H1 (cell line): ENCODE measurements at regions not wholly inside any gene's neighbourhood (a gene's known extent, or its start where the extent isn't known, plus 50 kb on each side); places are given as distances from the start of the nearest gene placed in this dataset.

ENCODE experiments used
- CTCF ChIA-PET: fragments of 300-600 bp; sonication (Branson Sonifier 250); formaldehyde crosslinking; loops from one replicate; lab custom pipeline; 2021; ENCODE audit not compliant: partially characterized antibody; lab: Charles Lee
- POLR2A ChIA-PET: fragments of 300-600 bp; sonication (Branson Sonifier 250); formaldehyde crosslinking; loops from one replicate; lab custom pipeline; 2021; ENCODE audit warnings: inconsistent platforms; ENCODE audit not compliant: partially characterized antibody; lab: Charles Lee
- DNase-seq, 2 experiments: peaks; one replicate each; pipeline versions ENCODE4 v3.0.0 to v3.0.0-alpha.2; 2010 to 2022; ENCODE audit warnings: low spot score in 2 of 2, low read depth in 1 of 2, mixed read lengths in 1 of 2
- FAIRE-seq: peaks from 2 replicates; lab custom pipeline; 2011; peaks lifted over from hg19 to GRCh38; lab: Jason Lieb, UNC
- H2AFZ ChIP-seq: 2 replicates; pipeline ENCODE4 v1.8.1; 2012; ENCODE audit warnings: low read length, inconsistent platforms
- H2AK5ac ChIP-seq: 2 replicates; pipeline ENCODE4 v1.6.1; 2013; ENCODE audit warnings: low read depth, low read length
- H2BK120ac ChIP-seq: replicated peaks from 2 replicates; pipeline ENCODE3; 2013; ENCODE audit warnings: low read depth, low read length, inconsistent platforms
- H2BK12ac ChIP-seq: 2 replicates; pipeline ENCODE4 v1.6.1; 2013; ENCODE audit warnings: low read depth, low read length
- H2BK15ac ChIP-seq: 2 replicates; pipeline ENCODE4 v1.6.1; 2013; ENCODE audit warnings: low read length
- H2BK20ac ChIP-seq: 2 replicates; pipeline ENCODE4 v1.6.1; 2013; ENCODE audit warnings: low read length
- H2BK5ac ChIP-seq: 2 replicates; pipeline ENCODE4 v1.6.1; 2013; ENCODE audit warnings: low read depth, low read length
- H3K14ac ChIP-seq: 2 replicates; pipeline ENCODE4 v1.6.1; 2013; ENCODE audit warnings: inconsistent platforms; ENCODE audit not compliant: insufficient read length
- H3K18ac ChIP-seq: 2 replicates; pipeline ENCODE4 v1.6.1; 2013; ENCODE audit warnings: low read length; ENCODE audit errors: extremely low read depth
- H3K23ac ChIP-seq: 2 replicates; pipeline ENCODE4 v1.6.1; 2013; ENCODE audit warnings: inconsistent platforms; ENCODE audit not compliant: insufficient read length
- H3K23me2 ChIP-seq: 2 replicates; pipeline ENCODE4 v1.6.1; 2013; ENCODE audit warnings: low read depth, low read length
- H3K27ac ChIP-seq: 2 replicates; pipeline ENCODE4 v1.6.1; 2011; ENCODE audit warnings: low read depth, low read length, inconsistent platforms
- H3K27me3 ChIP-seq, 4 experiments: replicated peaks in 1 of 4; 1 replicate in 1 of 4; 2 replicates in 3 of 4; pipeline versions ENCODE4 v1.6.1 to v1.8.1; 2011 to 2013; ENCODE audit warnings: low read length in 3 of 4, mild to moderate bottlenecking in 3 of 4, inconsistent platforms in 2 of 4, mixed read lengths in 2 of 4, moderate library complexity in 1 of 4; ENCODE audit not compliant: control insufficient read depth in 3 of 4, insufficient read depth in 3 of 4; ENCODE audit errors: extremely low read depth in 1 of 4
- H3K36me3 ChIP-seq, 4 experiments: 2 replicates each; pipeline versions ENCODE4 v1.6.1 to v1.8.1; 2011 to 2013; ENCODE audit warnings: mild to moderate bottlenecking in 4 of 4, low read length in 3 of 4, moderate library complexity in 2 of 4, control low read depth in 1 of 4, inconsistent platforms in 1 of 4; ENCODE audit not compliant: insufficient read depth in 4 of 4, control insufficient read depth in 2 of 4
- H3K4ac ChIP-seq: replicated peaks from 2 replicates; pipeline ENCODE3; 2013; ENCODE audit warnings: low read length, low read depth, mixed read lengths, inconsistent platforms; ENCODE audit not compliant: insufficient read length
- H3K4me1 ChIP-seq, 4 experiments: replicated peaks in 1 of 4; 1 replicate in 1 of 4; 2 replicates in 3 of 4; pipeline versions ENCODE4 v1.6.1 to v1.8.1; 2011 to 2013; ENCODE audit warnings: low read length in 3 of 4, inconsistent platforms in 2 of 4, mixed read lengths in 1 of 4; ENCODE audit not compliant: insufficient read depth in 4 of 4, control insufficient read depth in 3 of 4
- H3K4me2 ChIP-seq, 2 experiments: 2 replicates each; pipeline versions ENCODE4 v1.6.1 to v1.8.1; 2011 to 2013; ENCODE audit warnings: low read depth in 2 of 2, low read length in 2 of 2, control low read depth in 1 of 2, inconsistent platforms in 1 of 2, mild to moderate bottlenecking in 1 of 2; ENCODE audit not compliant: insufficient read depth in 1 of 2
- H3K4me3 ChIP-seq, 4 experiments: fragments of 200-600, 300-600 bp in 1 of 4; sonication (generic), shearing (Covaris generic), sonication (Bioruptor Twin) in 1 of 4; 2 replicates each; pipeline versions ENCODE4 v1.5.1 to v1.8.1; 2011 to 2016; ENCODE audit warnings: low read length in 4 of 4, low read depth in 3 of 4, control low read depth in 2 of 4, inconsistent platforms in 2 of 4, mild to moderate bottlenecking in 2 of 4, mixed read lengths in 1 of 4, moderate library complexity in 1 of 4; ENCODE audit not compliant: insufficient read depth in 2 of 4; ENCODE audit errors: extremely low read depth in 1 of 4
- H3K56ac ChIP-seq: replicated peaks from 2 replicates; pipeline ENCODE3; 2013; ENCODE audit warnings: low read depth, mild to moderate bottlenecking, mixed read lengths, low read length, inconsistent platforms; ENCODE audit not compliant: insufficient read length
- H3K79me1 ChIP-seq: 2 replicates; pipeline ENCODE4 v1.6.1; 2013; ENCODE audit warnings: low read depth, low read length, control low read depth
- H3K79me2 ChIP-seq, 2 experiments: 2 replicates each; pipeline versions ENCODE4 v1.6.1 to v1.8.1; 2012 to 2013; ENCODE audit warnings: low read length in 2 of 2, mild to moderate bottlenecking in 2 of 2, inconsistent platforms in 1 of 2; ENCODE audit not compliant: insufficient read depth in 2 of 2, control insufficient read depth in 1 of 2
- H3K9ac ChIP-seq, 4 experiments: replicated peaks in 1 of 4; 1 replicate in 1 of 4; 2 replicates in 3 of 4; pipeline versions ENCODE4 v1.6.1 to v1.8.1; 2011 to 2013; ENCODE audit warnings: low read depth in 3 of 4, low read length in 3 of 4, control low read depth in 2 of 4, mild to moderate bottlenecking in 2 of 4, moderate library complexity in 2 of 4, inconsistent platforms in 1 of 4; ENCODE audit errors: extremely low read depth in 1 of 4
- H3K9me3 ChIP-seq, 2 experiments: 2 replicates each; pipeline versions ENCODE4 v1.6.1 to v1.8.1; 2012 to 2013; ENCODE audit warnings: mild to moderate bottlenecking in 2 of 2, moderate library complexity in 2 of 2, control low read depth in 1 of 2, inconsistent platforms in 1 of 2, low read depth in 1 of 2, low read length in 1 of 2, mixed read lengths in 1 of 2; ENCODE audit not compliant: insufficient read depth in 2 of 2
- H4K20me1 ChIP-seq, 2 experiments: replicated peaks in 1 of 2; 2 replicates each; pipeline versions ENCODE3 to v1.8.1; 2011 to 2013; ENCODE audit warnings: inconsistent platforms in 2 of 2, low read length in 2 of 2, mild to moderate bottlenecking in 1 of 2; ENCODE audit not compliant: insufficient read depth in 2 of 2, control insufficient read depth in 1 of 2
- H4K5ac ChIP-seq: 2 replicates; pipeline ENCODE4 v1.6.1; 2013; ENCODE audit warnings: low read length, low read depth, mixed read lengths, inconsistent platforms; ENCODE audit not compliant: insufficient read length
- H4K8ac ChIP-seq: 2 replicates; pipeline ENCODE4 v1.8.0; 2013; ENCODE audit warnings: mild to moderate bottlenecking, moderate library complexity, low read length, inconsistent platforms; ENCODE audit not compliant: insufficient read depth; ENCODE audit errors: extremely low read depth
- H4K91ac ChIP-seq: replicated peaks from 2 replicates; pipeline ENCODE3; 2013; ENCODE audit warnings: low read length, mixed read lengths, inconsistent platforms; ENCODE audit not compliant: insufficient read length
- ASH2L ChIP-seq: fragments of 200-600, 300-600 bp; sonication (generic); IDR thresholded peaks from one replicate; pipeline ENCODE4 v1.7.1; 2017; ENCODE audit warnings: low read length
- CTBP2 ChIP-seq: IDR thresholded peaks from 2 replicates; pipeline ENCODE4 v1.7.0; 2011; ENCODE audit warnings: borderline replicate concordance, mild to moderate bottlenecking, moderate library complexity, mixed read lengths, low read length; ENCODE audit not compliant: insufficient read depth, insufficient read length
- HDAC2 ChIP-seq, 2 experiments: fragments of 300-600 bp in 1 of 2; sonication (generic) in 1 of 2; IDR thresholded peaks; 2 replicates each; pipeline ENCODE4 v1.6.1; 2011 to 2012; ENCODE audit warnings: low read depth in 2 of 2, low read length in 2 of 2, mild to moderate bottlenecking in 2 of 2, moderate library complexity in 2 of 2, borderline replicate concordance in 1 of 2, inconsistent platforms in 1 of 2
- POLR2A ChIP-seq, 2 experiments: IDR thresholded peaks; 1 replicate in 1 of 2; 2 replicates in 1 of 2; pipeline ENCODE4 v1.6.1; 2011; ENCODE audit warnings: low read depth in 2 of 2, low read length in 2 of 2, mild to moderate bottlenecking in 2 of 2; ENCODE audit errors: control extremely low read depth in 1 of 2
- SIN3A ChIP-seq, 2 experiments: IDR thresholded peaks in 1 of 2; conservative IDR thresholded peaks in 1 of 2; 2 replicates each; pipeline ENCODE4 v1.6.1; 2011 to 2012; ENCODE audit warnings: low read length in 2 of 2, improper control_type of control experiment in 1 of 2, low read depth in 1 of 2, mild to moderate bottlenecking in 1 of 2
- WGBS, 2 experiments: shearing (Covaris generic) in 1 of 2; methylation state at CpG; one replicate each; pipeline versions ENCODE4 v1.1.6 to v1.1.7; 2013 to 2015; ENCODE audit warnings: low lambda C conversion rate in 2 of 2, mixed read lengths in 2 of 2, inconsistent platforms in 1 of 2, low coverage in 1 of 2, missing lambda C conversion rate in 1 of 2; ENCODE audit not compliant: insufficient replicate concordance in 2 of 2, insufficient coverage in 1 of 2, insufficient read length in 1 of 2; ENCODE audit errors: extremely low coverage in 1 of 2, missing lambda C conversion rate in 1 of 2; 5-methylcytosine and 5-hydroxymethylcytosine counted together

GRCh38 chr11:36736103-36736502 lies 138.1 kb upstream of the RAG2 start:
- Histone ChIP-seq H4K5ac (no peak overlapping the region), H3K36me3 (no peaks in the 10 kb centered on the region), H2BK15ac (no peak overlapping the region), H4K8ac (no peak overlapping the region), H2BK120ac (no peak overlapping the region), H3K9me3 (no peaks in the 10 kb centered on the region), H3K27ac (no peak overlapping the region), H3K23ac (no peak overlapping the region), H2BK12ac (no peak overlapping the region), H4K20me1 (no peaks in the 10 kb centered on the region), H4K91ac (no peak overlapping the region), H2BK5ac (no peak overlapping the region), H3K4me1 (no peaks in the 10 kb centered on the region), H3K4me2 (no peak overlapping the region), H2AFZ (no peak overlapping the region), H3K14ac (no peak overlapping the region), H3K18ac (no peak overlapping the region), H3K4ac (no peak overlapping the region), H2BK20ac (no peak overlapping the region), H3K4me3 (no peak overlapping the region), H2AK5ac (no peak overlapping the region), H3K79me2 (no peaks in the 10 kb centered on the region), H3K9ac (no peak overlapping the region), H3K56ac (no peak overlapping the region), H3K79me1 (no peaks in the 10 kb centered on the region), H3K23me2 (no peaks in the 10 kb centered on the region), H3K27me3 (no peaks in the 10 kb centered on the region; a peak in 1 of 7 replicates)
- CTCF ChIA-PET, result interaction anchor here (1.0 to 15.1 kb wide), 8 partner anchors 9 to 171 kb away, joined by 3 to 235 read pairs (median 4); no protein-coding TSS in a partner anchor
- TF ChIP-seq SIN3A (conservative IDR thresholded peaks at IDR 0.05 in 1 of 2, IDR thresholded peaks at IDR 0.05 in 1 of 2; ENCODE audit: low read depth in 1 of 2, low read length in 2 of 2) (no peak), HDAC2 (IDR thresholded peaks at IDR 0.05; ENCODE audit: borderline replicate concordance in 1 of 2, low read depth in 2 of 2, low read length in 2 of 2) (no peak), CTBP2 (no peak), POLR2A (IDR thresholded peaks at IDR 0.05; ENCODE audit: control extremely low read depth in 1 of 2, low read depth in 2 of 2, low read length in 2 of 2) (no peak), ASH2L (no peak)
- FAIRE-seq (no peak), DNase-seq (no peak)
- POLR2A ChIA-PET, result no interaction called here
- WGBS, 2 experiments, result 92% methylated on average over 3 of the region's 3 CpGs; no CpG with 5 or more reads in 1 of the 2 experiments
